ENCODE measurements at regions not wholly inside any gene's neighbourhood (a gene's known extent, or its start where the extent isn't known, plus 50 kb on each side); places are given as distances from the start of the nearest gene placed in this dataset.

GRCh38 chr1:172959571-172959970, 91.2 kb downstream of the TNFSF18 start:
- DNase-seq, result no peak

GRCh38 chr1:172960019-172960418, 90.7 kb downstream of the TNFSF18 start:
- DNase-seq, result no peak

GRCh38 chr1:172960454-172961208, 90.1 kb downstream of the TNFSF18 start:
- peak; percentile 56 for DNase-seq

GRCh38 chr1:172964864-172965263, 85.9 kb downstream of the TNFSF18 start:
- no peak for DNase-seq

- DNase-seq, result peak; percentile 45
These were observed 83.7 kb downstream of the TNFSF18 start for GRCh38 chr1:172966844-172967540.

GRCh38 chr1:172967936-172968335, 82.8 kb downstream of the TNFSF18 start:
- no peak for DNase-seq

GRCh38 chr1:172969611-172970010, 81.1 kb downstream of the TNFSF18 start:
- no peak for DNase-seq

- DNase-seq, result peak; percentile 67
These were observed 80.6 kb downstream of the TNFSF18 start for GRCh38 chr1:172970186-172970585.

GRCh38 chr1:172971241-172971640, 79.5 kb downstream of the TNFSF18 start:
- DNase-seq, result no peak

GRCh38 chr1:172972258-172972657, 78.5 kb downstream of the TNFSF18 start:
- DNase-seq, result no peak

- no peak for DNase-seq
These were observed 77.3 kb downstream of the TNFSF18 start for GRCh38 chr1:172973424-172973823.

GRCh38 chr1:172976222-172977041, 74.3 kb downstream of the TNFSF18 start:
- DNase-seq, result peak; percentile 83

GRCh38 chr1:172977296-172978017, 73.3 kb downstream of the TNFSF18 start:
- DNase-seq, result no peak

- no peak for DNase-seq
These were observed 72.1 kb downstream of the TNFSF18 start for GRCh38 chr1:172978595-172978994.

GRCh38 chr1:172979828-172980227, 70.9 kb downstream of the TNFSF18 start:
- no peak for DNase-seq

- DNase-seq, result peak; percentile 54
These were observed 70.3 kb downstream of the TNFSF18 start for GRCh38 chr1:172980456-172980855.

- no peak for DNase-seq
These were observed 69.8 kb downstream of the TNFSF18 start for GRCh38 chr1:172980971-172981370.
